HG02870 (cell line): ENCODE measurements at regions not wholly inside any gene's neighbourhood (a gene's known extent, or its start where the extent isn't known, plus 50 kb on each side); places are given as distances from the start of the nearest gene placed in this dataset.

Experiments used
- ATAC-seq: cut with Tn5 transposase; IDR thresholded peaks from one replicate; pipeline ENCODE4 v1.9.1; 2021; ENCODE audit warnings: mild to moderate bottlenecking, moderate library complexity; ENCODE audit not compliant: unreplicated experiment

GRCh38 chr18:72692086-72692485 lies 147.9 kb upstream of the CBLN2 start:
- no peak for ATAC-seq

DNA sequence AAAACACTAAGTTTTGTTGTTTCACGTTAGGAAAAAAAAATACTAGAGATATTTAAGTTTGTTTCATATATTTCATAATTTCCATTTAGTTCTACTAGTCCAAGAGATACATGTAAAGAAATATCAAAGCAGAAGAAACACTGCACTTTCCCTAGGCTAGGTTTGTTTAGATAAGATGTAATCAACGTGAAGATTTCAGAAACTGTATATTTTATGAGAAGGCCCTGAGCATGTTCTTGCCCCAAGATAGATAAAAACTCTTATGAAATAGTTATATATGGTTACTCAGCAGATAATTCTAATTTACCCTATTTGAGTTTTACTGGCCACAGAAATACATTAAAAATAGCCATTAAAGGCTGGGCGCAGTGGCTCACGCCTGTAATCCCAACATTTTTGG lies 143.6 kb upstream of the CBLN2 start:
- ATAC-seq, result no peak

- ATAC-seq, result no peak
These were observed 131.3 kb upstream of the CBLN2 start for GRCh38 chr18:72675394-72675793.

GRCh38 chr18:72674710-72675109 lies 130.6 kb upstream of the CBLN2 start:
- peak; percentile 79 for ATAC-seq

GRCh38 chr18:72673242-72673641 lies 129.1 kb upstream of the CBLN2 start:
- ATAC-seq, result no peak

DNA sequence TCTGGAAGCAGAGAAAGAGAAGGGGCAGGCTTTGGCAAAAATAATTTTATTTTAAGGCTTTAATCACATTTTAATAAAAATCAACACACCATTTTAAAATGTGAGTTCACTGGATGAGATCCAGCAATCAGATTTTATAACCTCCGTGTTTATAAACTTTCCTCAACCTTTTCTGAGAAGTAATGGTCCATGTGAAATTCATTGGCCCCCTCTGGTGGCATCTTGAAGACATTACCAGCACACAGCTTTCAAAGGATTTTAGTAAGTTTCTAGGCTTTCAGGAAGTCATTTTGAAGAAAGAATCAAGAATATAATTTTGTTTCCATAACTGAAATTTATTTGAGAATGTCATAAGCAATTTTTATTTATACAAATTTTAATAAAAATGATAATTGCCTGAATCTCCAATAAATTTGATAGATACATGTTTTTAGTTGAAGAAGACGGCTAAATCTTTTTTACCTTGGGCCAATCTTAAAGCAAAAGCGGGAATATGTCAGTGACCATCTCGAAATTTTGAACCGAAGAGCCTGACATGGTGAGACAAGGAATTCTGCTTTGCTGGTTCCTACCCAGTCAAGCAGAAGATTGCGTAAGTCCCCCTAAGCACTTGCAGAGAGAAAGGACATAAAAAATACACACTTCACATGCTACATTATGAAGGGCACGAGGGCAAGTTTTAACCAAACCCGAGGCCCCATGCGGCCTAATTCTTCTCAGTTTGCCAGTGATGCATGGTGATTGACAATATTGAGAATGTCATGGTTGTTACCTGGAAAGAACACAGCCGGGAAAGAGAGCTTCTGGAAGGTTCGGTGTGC lies 128.4 kb upstream of the CBLN2 start:
- peak; percentile 47 for ATAC-seq

DNA sequence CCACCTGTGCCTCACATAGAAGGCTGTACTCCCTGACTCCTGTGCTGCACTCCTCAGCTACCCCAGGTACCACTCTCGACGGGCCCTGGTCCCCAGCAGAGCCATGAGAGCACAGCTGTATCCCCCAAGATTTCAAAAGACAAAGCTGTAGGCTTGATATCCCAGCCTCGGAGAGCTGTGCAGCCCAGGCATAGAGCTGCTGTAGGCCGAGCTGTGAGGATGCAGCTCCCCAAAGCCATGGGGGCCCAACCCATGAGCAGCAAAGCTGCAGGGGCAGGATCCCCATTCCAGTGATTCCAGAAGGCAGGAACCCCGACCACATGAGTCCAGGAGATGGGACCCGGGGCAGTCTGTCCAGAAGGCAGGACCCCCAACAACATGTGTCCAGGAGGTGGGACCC lies 123.8 kb upstream of the CBLN2 start:
- no peak for ATAC-seq

- ATAC-seq, result peak; percentile 87
These were observed 109.0 kb upstream of the CBLN2 start for GRCh38 chr18:72652990-72653593.

DNA sequence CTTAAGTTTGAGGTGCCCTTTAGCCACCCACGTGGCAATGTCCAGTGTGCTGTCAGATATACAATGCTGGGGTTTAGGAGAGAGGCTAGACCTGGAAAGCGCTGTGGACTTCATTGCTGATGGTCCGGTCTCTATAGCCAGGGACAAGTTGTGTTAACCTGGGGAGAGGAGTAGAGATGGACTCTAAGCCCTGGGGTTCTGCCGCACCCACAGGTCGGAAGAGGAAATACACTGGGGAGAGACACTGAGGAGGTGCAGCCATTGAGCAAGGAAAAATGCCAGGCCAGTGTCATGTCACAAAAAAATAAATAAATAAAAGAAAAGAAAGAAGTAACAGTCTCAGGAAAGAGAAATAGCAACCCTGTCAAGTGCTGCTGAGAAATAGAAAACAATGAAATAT lies 106.9 kb upstream of the CBLN2 start:
- no peak for ATAC-seq

DNA sequence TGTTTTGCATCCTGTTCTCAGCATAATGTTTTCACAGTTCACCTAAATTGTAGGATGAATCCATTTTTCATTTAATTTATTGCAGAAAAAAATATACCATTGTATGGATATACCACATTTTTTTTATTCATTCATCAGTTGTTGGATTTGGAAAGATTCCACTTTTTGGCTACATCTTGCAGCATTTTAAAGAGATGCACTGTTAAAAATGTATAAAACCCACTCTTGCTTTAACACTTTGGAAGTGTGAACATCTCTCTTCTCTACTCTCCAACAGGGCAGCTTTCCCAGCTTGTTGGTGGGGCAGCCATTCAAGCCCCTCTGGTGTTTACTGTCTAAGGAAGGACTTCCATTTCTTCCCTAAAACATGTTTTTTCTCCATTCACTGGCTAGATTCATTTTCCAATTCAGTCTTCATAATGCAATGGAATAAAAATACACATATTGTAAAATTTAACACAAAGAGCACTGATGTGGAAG lies 104.4 kb upstream of the CBLN2 start:
- no peak for ATAC-seq

DNA sequence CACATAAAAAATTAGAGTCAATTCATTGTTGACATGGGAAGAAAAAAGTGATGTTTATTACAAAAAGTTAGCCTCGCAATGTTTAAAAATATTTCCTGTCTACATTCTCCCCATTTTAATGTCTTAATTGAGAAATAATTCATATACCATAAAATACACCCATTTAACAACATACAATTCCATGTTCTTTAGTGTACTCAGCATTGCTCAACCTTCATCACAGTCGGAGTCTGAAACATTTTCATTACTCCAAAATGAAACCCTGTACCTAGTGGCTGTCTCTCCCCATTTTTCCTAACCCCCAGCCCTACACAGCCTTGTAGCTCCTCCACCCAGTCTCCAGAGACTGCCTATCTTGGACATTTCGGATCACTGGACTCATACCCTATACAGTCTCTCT lies 103.9 kb upstream of the CBLN2 start:
- ATAC-seq, result no peak

DNA sequence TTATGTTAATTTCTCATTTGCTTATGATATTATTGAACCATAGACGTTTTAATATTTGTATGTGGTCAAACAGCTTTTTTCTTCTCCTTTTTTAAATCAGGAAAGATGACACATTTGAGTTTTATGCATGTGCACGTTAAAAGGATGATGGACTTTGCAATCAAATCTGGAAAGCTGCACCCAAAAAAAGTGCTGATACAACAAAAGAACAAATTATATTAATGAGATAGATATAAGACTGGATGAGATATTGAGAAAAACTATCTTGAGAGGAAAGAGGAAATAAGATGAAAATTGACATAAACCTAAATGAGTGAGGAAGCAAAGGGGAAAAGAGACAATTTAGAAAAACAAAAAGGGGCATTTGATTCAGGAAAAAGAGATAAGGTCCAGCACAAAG lies 96.4 kb upstream of the CBLN2 start:
- no peak for ATAC-seq

- ATAC-seq, result no peak
These were observed 94.2 kb upstream of the CBLN2 start for GRCh38 chr18:72638376-72638775.

GRCh38 chr18:72637721-72638120 lies 93.6 kb upstream of the CBLN2 start:
- no peak for ATAC-seq

DNA sequence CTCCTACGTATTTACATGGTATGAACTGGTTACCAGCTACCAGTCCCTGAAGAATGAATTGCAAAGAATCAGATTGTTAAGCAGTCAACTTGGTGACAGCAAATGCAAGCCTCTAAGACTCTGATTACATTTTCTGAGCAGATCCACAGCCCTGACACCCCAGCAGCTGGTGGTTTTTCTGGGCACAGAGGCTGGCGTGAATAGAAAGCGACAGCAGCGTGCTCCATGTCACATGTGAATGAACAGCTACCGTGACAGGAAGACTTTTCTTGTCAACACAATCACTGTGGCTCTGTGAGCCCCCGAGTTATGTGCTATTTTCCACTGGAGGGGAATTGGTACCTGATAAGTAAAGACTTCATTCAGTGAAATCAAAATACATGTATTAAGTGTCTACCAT lies 93.2 kb upstream of the CBLN2 start:
- ATAC-seq, result no peak

- no peak for ATAC-seq
These were observed 92.5 kb upstream of the CBLN2 start for GRCh38 chr18:72636611-72637010.

- no peak for ATAC-seq
These were observed 90.4 kb upstream of the CBLN2 start for GRCh38 chr18:72634500-72634899.

DNA sequence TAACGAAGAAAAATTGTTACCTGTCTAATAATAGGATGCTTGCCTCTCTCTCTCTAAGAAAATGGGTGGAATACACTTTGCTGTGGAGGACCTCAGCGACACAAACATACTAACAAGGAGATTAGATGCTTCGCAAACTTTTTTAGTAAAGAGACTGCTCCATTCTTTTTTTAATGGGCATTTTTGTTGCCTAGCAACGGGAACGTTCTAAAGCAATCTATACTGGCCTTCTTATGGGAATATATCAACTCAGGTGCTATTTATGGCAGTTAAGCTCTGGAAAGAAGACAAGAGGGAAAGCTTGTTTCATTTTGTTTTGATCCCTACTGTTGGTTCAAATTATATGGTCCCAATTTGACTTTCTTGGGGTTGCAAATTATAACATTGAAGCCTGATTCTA lies 86.8 kb upstream of the CBLN2 start:
- ATAC-seq, result no peak

GRCh38 chr18:72623444-72623843 lies 79.3 kb upstream of the CBLN2 start:
- no peak for ATAC-seq

- no peak for ATAC-seq
These were observed 69.4 kb upstream of the CBLN2 start for GRCh38 chr18:72613534-72613930.

- peak; percentile 80 for ATAC-seq
These were observed 68.9 kb upstream of the CBLN2 start for GRCh38 chr18:72612894-72613533.

DNA sequence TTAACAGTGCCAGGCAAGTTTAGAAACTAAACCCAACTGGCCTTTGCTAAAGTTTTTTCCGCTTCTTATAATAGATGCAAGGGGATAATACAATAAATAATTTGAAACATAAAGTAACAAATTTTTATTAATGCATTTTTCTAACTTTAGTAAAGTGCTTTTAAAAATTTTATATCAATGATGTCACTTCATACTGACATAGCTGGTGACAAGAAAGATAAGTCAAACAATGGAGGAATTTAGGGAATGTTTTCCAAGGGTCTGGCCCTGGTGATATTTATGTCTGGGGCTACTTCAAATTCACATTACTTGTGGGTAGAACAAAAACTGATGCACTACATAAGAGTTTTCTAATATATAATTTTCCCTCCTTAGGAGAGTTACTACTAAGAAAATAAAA lies 61.2 kb upstream of the CBLN2 start:
- ATAC-seq, result no peak
